NCI-H1417 (cell line): ENCODE measurements at regions not wholly inside any gene's neighbourhood (a gene's known extent, or its start where the extent isn't known, plus 50 kb on each side); places are given as distances from the start of the nearest gene placed in this dataset.

Source experiments
- DNase-seq, 3 experiments: peaks; one replicate each; lab custom pipeline; 2025; lab: John Stamatoyannopoulos, UW

DNA sequence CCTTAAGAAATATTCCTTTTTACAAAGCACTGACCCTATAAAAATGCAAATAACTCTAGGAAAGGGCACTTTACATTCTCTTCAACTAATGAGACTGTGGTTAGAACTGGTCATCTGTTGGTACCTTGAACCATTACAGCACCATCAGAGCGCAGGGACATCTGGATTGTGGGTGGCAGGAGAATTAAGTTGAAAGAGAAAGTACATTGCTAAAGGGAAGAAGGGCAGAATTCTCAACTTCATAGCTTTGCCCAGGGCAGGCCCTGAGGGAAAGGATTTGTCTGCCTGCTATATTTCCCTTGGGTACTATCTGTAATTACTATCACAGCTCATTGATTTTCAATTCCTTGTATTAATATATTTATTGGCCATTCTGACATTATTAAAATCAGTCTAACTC lies 196.8 kb downstream of the KLF12 start:
- no peak for DNase-seq

DNA sequence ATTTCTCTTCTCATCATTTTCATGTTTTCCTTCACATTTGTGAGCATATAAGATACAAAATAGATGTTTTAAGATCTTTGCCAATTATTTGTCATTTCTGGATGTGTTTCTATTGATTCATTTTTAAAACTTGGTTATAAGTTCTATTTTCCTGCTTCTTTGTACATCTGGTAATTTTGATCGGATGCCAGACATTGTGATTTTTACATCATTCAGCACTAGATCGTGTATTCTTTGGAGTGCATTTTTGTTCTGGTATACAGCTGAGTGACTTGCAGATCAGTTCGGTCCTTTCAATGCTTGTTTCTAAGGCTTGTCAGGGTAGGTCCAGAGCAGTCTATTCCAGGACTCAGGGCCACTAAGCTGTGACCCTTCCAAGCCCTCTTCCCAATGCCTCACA lies 198.2 kb downstream of the KLF12 start:
- no peak for DNase-seq

DNA sequence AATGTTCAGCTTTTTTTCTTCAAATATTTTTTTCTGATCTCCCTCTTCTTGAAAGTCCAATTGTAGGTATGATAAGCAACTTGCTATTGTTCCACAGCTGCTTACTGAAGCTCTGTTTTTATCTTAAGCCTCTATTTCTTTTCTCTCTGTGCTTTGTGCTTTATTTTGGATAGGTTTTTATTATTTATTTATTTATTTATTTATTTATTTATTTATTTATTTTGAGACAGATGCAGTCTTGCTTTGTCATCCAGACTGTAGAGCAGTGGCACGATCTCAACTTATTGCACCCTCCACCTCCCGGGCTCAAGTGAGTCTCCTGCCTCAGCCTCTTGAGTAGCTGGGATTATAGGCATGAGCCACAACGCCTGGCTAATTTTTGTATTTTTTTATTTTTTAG lies 199.4 kb downstream of the KLF12 start:
- DNase-seq: no peak

GRCh38 chr13:73934215-73934641 lies 200.0 kb downstream of the KLF12 start:
- no peak for DNase-seq

- DNase-seq: no peak
Measured at GRCh38 chr13:73933795-73934194, 200.4 kb downstream of the KLF12 start.

DNA sequence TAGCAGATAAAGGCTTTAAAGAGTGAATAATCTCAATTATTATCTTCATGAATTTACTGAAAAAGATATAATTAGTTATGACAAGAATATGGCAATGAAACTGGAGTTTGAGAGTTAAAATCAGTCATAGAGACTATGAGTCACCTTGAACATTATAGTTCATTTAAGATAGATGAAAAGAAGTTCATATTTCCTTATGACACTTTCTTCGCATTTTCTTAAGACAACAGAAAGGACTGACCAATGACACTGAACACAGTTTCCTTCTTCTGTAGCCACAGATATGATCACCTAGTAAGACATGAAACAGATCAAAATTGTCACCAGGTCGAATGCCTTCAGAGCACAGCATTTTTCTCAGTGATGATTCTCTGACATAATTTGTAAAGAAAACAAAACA lies 202.1 kb downstream of the KLF12 start:
- no peak for DNase-seq

GRCh38 chr13:73929287-73929932 lies 204.8 kb downstream of the KLF12 start:
- no peak for DNase-seq

- no peak for DNase-seq
Measured at GRCh38 chr13:73924607-73925006, 209.6 kb downstream of the KLF12 start.

GRCh38 chr13:73922493-73923393 lies 211.5 kb downstream of the KLF12 start:
- DNase-seq: no peak

DNA sequence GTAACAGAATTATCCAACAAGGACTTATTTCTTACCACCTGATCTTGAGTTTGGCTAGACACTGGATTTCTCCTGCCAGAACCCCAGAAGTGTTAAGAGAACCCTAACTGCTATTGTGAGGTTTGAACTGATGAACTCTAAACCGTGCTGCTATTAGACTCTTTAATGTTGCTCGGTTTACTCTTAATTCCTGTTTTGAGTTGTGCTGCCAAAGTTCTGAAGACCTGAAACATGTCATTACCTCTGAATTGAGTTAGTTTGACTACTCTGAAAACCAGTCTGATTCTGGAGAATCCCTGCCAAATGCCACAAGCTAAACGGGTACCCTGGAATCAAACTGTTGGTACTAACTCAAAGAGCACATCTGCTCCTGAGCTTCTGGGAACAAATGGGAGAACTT lies 215.5 kb downstream of the KLF12 start:
- no peak for DNase-seq

GRCh38 chr13:73913751-73914518 lies 220.3 kb downstream of the KLF12 start:
- no peak for DNase-seq

DNA sequence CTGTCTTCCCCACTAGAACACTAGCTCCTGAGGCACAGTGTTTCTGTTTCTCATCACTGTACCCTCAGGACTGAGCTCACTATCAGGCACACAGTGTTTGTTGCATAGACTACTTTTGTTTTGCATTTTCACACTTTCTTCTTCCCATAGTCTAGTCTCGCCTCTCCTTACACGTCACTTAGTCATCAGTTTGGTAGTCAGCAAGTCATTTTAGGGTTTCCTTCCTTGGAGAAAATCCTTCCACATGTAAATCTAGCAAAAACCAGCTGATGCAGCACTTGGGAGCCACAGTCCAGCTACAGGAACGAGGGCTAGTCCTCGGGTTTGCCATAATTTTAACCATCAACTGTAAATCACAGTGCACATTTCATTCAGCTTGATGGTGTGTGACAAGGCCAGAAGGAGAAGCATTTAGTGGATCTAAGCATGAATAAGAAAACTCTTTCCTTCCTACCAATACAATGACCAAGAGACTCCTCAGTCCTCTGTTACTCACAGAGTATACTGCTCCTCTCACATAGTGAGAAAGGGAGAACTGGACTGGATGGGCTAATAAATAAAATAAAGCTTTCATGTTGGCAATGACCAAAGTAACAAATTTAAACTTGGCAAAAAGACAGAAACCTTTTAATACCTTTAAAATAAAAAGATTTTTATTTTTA lies 221.0 kb downstream of the KLF12 start:
- DNase-seq: no peak

DNA sequence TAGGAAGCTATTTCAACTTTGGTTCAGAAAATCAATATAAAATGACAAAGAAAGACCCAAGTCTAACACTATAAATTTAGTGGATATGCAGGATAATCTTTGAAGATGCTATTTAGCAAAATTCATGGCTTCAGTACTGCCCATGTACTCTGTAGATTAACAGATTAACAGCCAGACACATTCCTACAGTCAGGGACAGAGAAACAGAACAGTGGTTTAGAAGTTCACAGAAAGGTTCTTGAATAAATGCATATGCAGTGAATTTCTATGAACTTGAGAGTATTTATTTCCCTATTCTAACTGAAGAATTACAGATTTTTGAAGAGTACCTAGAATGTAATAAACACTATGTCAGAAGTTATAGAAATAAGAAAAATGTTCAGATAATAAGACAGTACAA lies 222.8 kb downstream of the KLF12 start:
- no peak for DNase-seq

DNA sequence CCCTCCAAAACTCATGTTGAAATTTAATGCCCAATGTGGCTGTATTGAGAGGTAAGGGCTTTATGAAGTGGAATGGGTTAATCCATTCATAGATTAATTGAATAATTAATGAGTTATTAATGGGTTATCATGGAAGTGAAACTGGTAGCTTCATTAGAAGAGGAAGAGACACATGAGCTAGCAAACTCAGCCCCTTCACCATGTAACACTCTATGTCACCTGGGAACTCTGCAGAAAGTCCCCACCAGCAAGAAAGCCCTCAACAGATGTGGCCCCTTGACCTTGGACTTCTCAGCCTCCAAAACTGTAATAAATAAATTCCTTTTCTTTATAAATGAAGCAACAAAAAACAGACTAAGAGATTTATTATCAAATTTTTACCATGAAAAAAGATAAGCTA lies 223.5 kb downstream of the KLF12 start:
- DNase-seq: no peak

GRCh38 chr13:73908809-73909208 lies 225.4 kb downstream of the KLF12 start:
- DNase-seq: no peak

DNA sequence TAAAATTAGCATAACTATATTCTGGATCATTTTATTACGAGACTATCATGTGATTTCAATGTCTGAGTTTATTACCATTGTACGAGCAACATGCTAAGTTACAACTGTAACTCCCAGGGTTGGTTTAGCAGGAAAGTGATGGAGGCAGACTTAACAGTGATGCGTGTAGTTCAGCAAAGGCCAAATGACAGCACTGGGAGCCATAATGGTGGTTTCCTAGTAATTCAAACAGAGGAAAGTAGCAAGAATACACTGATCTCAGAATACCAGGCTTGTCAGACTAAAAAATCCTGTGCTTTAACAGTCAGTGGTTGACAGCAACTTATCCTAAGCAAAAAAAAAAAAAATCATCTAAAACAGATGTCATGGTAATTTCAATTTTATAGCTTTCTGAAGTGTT lies 229.6 kb downstream of the KLF12 start:
- peak in 1 of 3 experiments; percentile 31 for DNase-seq

- DNase-seq: peak in 1 of 3 experiments; percentile 29
Measured at GRCh38 chr13:73903561-73903960, 230.6 kb downstream of the KLF12 start.

DNA sequence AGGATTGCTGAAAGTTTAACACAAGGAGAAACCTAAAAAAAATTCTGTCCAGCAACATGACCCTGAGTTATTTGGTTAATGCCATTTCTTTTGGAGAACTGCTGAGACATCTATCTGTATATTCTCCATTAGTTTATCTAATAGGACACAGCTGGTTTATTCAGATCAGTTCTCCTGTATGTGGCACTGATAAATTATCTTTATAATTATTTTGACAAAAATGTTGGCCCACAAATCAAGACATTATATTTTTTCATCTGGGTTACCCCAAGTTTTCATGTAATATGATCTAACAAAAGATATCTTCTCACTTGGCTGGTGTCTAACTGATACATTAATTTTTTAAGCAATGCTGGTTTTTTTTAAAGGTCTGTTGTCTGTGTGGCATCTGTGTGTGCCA lies 231.4 kb downstream of the KLF12 start:
- no peak for DNase-seq

DNA sequence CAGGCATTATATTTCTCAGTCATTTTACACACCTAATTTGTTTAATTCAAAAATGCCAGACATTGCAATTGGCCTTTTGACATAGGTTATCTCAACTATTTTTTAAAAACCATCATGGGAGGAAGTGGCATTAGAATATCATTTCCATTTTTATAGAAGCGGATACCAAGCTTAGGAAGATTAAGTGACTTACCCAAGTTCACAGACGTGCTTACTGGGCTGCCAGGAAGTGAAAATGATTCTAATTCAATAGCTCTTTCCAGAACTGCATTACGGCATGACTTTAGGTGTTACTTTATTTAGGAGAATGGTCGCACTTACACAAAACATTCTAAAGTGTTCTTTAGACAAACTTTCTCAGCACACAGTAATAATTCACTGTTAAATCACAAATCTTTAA lies 231.9 kb downstream of the KLF12 start:
- no peak for DNase-seq

GRCh38 chr13:73901324-73902068 lies 232.7 kb downstream of the KLF12 start:
- DNase-seq: peak in 2 of 3 experiments; percentile 87 to 98

DNA sequence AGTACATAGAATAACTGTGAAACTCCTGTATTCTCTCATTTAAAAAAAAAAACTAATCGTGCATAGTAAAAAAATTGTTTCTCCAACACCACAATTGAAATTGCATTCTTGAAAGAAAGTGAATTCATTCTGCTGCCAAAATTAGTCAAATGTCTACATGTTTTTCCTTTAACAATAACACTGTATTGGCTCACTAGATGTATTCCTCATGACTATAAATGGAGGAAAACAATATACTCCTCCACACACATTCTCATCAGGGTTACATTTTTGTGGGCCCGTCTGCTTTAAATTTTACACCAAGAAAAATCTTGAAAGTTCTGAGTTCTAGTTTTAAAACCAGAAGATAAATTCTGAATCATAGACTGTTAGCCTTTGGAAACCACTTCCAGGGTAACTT lies 233.6 kb downstream of the KLF12 start:
- DNase-seq: no peak
